GM12878 (cell line): ENCODE measurements at regions not wholly inside any gene's neighbourhood (a gene's known extent, or its start where the extent isn't known, plus 50 kb on each side); places are given as distances from the start of the nearest gene placed in this dataset.

Experiments
- ATAC-seq: fragments of 200-7000 bp; cut with Tn5 transposase; 3 replicates; pipeline ENCODE4 v1.9.1; 2020; ENCODE audit warnings: mild to moderate bottlenecking, moderate library complexity
- BruUV-seq: library from RNA; stranded (reverse); fragments of 400-500 nt; replicated peaks from 2 replicates; lab custom pipeline; 2021; lab: Mats Ljungman, UMichigan
- CTCF ChIA-PET: fragments of 300-600 bp; sonication (Branson Sonifier 250); formaldehyde crosslinking; extraction: SDS; loops from one replicate; lab custom pipeline; 2021; ENCODE audit warnings: inconsistent platforms; lab: Yijun Ruan, JAX
- POLR2A ChIA-PET: fragments of 350-600 bp; formaldehyde crosslinking; extraction: SDS; loops from one replicate; lab custom pipeline; 2021; ENCODE audit warnings: inconsistent platforms; lab: Charles Lee
- RAD21 ChIA-PET: fragments of 300-600 bp; sonication (Branson Sonifier 250); formaldehyde crosslinking; loops from one replicate; lab custom pipeline; 2023; ENCODE audit warnings: antibody characterized with exemption; ENCODE audit not compliant: unreplicated experiment; lab: Charles Lee
- SMC1A ChIA-PET: fragments of 300-600 bp; sonication (Branson Sonifier 250); formaldehyde crosslinking; loops from one replicate; lab custom pipeline; 2023; ENCODE audit not compliant: unreplicated experiment, uncharacterized antibody; lab: Charles Lee
- DNase-seq: peaks from one replicate; pipeline ENCODE4 v3.0.0-alpha.2; 2011; ENCODE audit warnings: low read depth, low spot score
- FAIRE-seq: peaks from 3 replicates; lab custom pipeline; 2011; peaks lifted over from hg19 to GRCh38; lab: Jason Lieb, UNC
- H2AFZ ChIP-seq: 2 replicates; pipeline ENCODE4 v1.6.0; 2011; ENCODE audit warnings: low read depth, low read length, control low read depth; ENCODE audit not compliant: control insufficient read depth
- H3K27ac ChIP-seq: 2 replicates; pipeline ENCODE4 v1.5.1; 2011; ENCODE audit warnings: control low read depth; ENCODE audit not compliant: control insufficient read depth, insufficient read depth
- H3K27me3 ChIP-seq, 2 experiments: replicated peaks in 1 of 2; 2 replicates each; pipeline versions ENCODE4 v1.6.0 to v1.6.1; 2011; ENCODE audit warnings: low read length in 1 of 2; ENCODE audit not compliant: control insufficient read depth in 2 of 2, insufficient read depth in 2 of 2
- H3K36me3 ChIP-seq, 2 experiments: 2 replicates each; pipeline ENCODE4 v1.5.1; 2011; ENCODE audit warnings: low read length in 1 of 2; ENCODE audit not compliant: control insufficient read depth in 2 of 2, insufficient read depth in 2 of 2
- H3K4me1 ChIP-seq: 2 replicates; pipeline ENCODE4 v1.6.1; 2011; ENCODE audit warnings: mild to moderate bottlenecking, low read length, moderate library complexity, mixed read lengths; ENCODE audit not compliant: control insufficient read depth, insufficient read depth
- H3K4me2 ChIP-seq: 2 replicates; pipeline ENCODE4 v1.6.0; 2011; ENCODE audit warnings: control low read depth; ENCODE audit not compliant: control insufficient read depth, insufficient read depth
- H3K4me3 ChIP-seq: fragments of 200-600 bp; sonication (generic); 2 replicates; pipeline ENCODE4 v1.5.1; 2016
- H3K79me2 ChIP-seq: 2 replicates; pipeline ENCODE4 v1.6.0; 2011; ENCODE audit warnings: low read length; ENCODE audit not compliant: control insufficient read depth, insufficient read depth
- H3K9ac ChIP-seq: 2 replicates; pipeline ENCODE4 v1.8.0; 2011; ENCODE audit warnings: low read length, control low read depth, mixed read lengths; ENCODE audit not compliant: control insufficient read depth, insufficient read depth
- H3K9me3 ChIP-seq: replicated peaks from 3 replicates; pipeline ENCODE4 v1.5.1; 2011; ENCODE audit warnings: mild to moderate bottlenecking, low read length; ENCODE audit not compliant: control insufficient read depth, insufficient read depth
- H4K20me1 ChIP-seq: 2 replicates; pipeline ENCODE4 v1.6.0; 2011; ENCODE audit not compliant: control insufficient read depth, insufficient read depth
- E2F8 ChIP-seq: fragments of 450-650 bp; IDR thresholded peaks from 2 replicates; pipeline ENCODE4 v1.6.1; 2018; ENCODE audit warnings: mild to moderate bottlenecking, low read depth, moderate library complexity; ENCODE audit not compliant: partially characterized antibody
- E4F1 ChIP-seq: fragments of 450-650 bp; IDR thresholded peaks from 2 replicates; pipeline ENCODE4 v1.6.1; 2018; ENCODE audit warnings: borderline replicate concordance, mild to moderate bottlenecking; ENCODE audit not compliant: partially characterized antibody
- EZH2 ChIP-seq: IDR thresholded peaks from 2 replicates; pipeline ENCODE4 v1.6.1; 2012; ENCODE audit warnings: low read depth, mild to moderate bottlenecking, control low read depth, inconsistent platforms, low read length, borderline replicate concordance; ENCODE audit not compliant: control insufficient read depth
- IRF4 ChIP-seq: IDR thresholded peaks from 2 replicates; pipeline ENCODE4 v1.6.1; 2011; ENCODE audit warnings: low read depth, low read length
- PKNOX1 ChIP-seq: fragments of 450-650 bp; IDR thresholded peaks from 2 replicates; pipeline ENCODE4 v1.6.1; 2016; ENCODE audit warnings: mild to moderate bottlenecking
- POLR2A ChIP-seq: IDR thresholded peaks from 2 replicates; pipeline ENCODE4 v1.6.1; 2011; ENCODE audit warnings: low read depth, mild to moderate bottlenecking, low read length
- POLR2AphosphoS2 ChIP-seq: IDR thresholded peaks from 2 replicates; pipeline ENCODE4 v1.6.1; 2011; ENCODE audit warnings: low read depth, mild to moderate bottlenecking, low read length, improper control_type of control experiment, moderate library complexity
- SMAD1 ChIP-seq: fragments of 450-650 bp; IDR thresholded peaks from 2 replicates; pipeline ENCODE4 v1.6.1; 2018; ENCODE audit warnings: mild to moderate bottlenecking, low read depth; ENCODE audit not compliant: partially characterized antibody
- TAF1 ChIP-seq: IDR thresholded peaks from 2 replicates; pipeline ENCODE4 v1.6.1; 2011; ENCODE audit warnings: mild to moderate bottlenecking, low read depth, low read length, borderline replicate concordance
- TCF7 ChIP-seq: IDR thresholded peaks from 2 replicates; pipeline ENCODE4 v1.6.1; 2014; ENCODE audit warnings: antibody characterized with exemption, borderline replicate concordance
- ZNF274 ChIP-seq: IDR thresholded peaks from one replicate; pipeline ENCODE4 v1.8.0; 2011; ENCODE audit not compliant: insufficient read length, insufficient read depth
- ZNF384 ChIP-seq: IDR thresholded peaks from 2 replicates; pipeline ENCODE4 v1.6.1; 2012; ENCODE audit warnings: low read depth, mild to moderate bottlenecking, low read length, improper control_type of control experiment, borderline replicate concordance
- WGBS: methylation state at CpG from one replicate; pipeline ENCODE4 v1.1.6; 2016; ENCODE audit warnings: low lambda C conversion rate; ENCODE audit not compliant: insufficient replicate concordance, insufficient coverage; ENCODE audit errors: missing lambda C conversion rate; 5-methylcytosine and 5-hydroxymethylcytosine counted together
- in situ Hi-C: fragments of 300-500 bp; cut with MboI; formaldehyde crosslinking; loops from 9 replicates; pipeline ENCODE4 v1.14.3; 2018; ENCODE audit warnings: mixed read lengths
- intact Hi-C: fragments of 100-400 bp; cut with micrococcal nuclease; formaldehyde crosslinking; loops from one replicate; pipeline ENCODE4 v1.14.2; 2022; ENCODE audit not compliant: unreplicated experiment

GRCh38 chr7:106423821-106424475 lies 139.2 kb upstream of the NAMPT start:
- no peak for ATAC-seq
- Histone ChIP-seq H3K27ac (peak overlapping the region; percentile 81), H3K9me3 (no peaks in the 10 kb centered on the region; the same call in 2 of the 3 replicates), H3K4me3 (no peak overlapping the region), H3K4me2 (peak overlapping the region; percentile 43; the same call in 1 of the 2 replicates), H4K20me1 (no peaks in the 10 kb centered on the region), H3K79me2 (no peaks in the 10 kb centered on the region), H3K9ac (no peak overlapping the region), H3K27me3 (no peaks in the 10 kb centered on the region)
- ChIA-PET CTCF (interaction anchor here (1.0 to 2.0 kb wide), 4 partner anchors 8 to 250 kb away, joined by 3 to 5 read pairs (median 3); no protein-coding TSS in a partner anchor), RAD21 (interaction anchor here (2.3 kb wide), 1 partner anchor 77 kb away, joined by 7 read pairs; no protein-coding TSS in a partner anchor), POLR2A (interaction anchor here (2.9 kb wide), 1 partner anchor 139 kb away, joined by 12 read pairs; the partner anchor contains the start of gene NAMPT), SMC1A (interaction anchor here (1.0 to 2.8 kb wide), 4 partner anchors 10 to 150 kb away, joined by 3 to 11 read pairs (median 4); no protein-coding TSS in a partner anchor)
- 98% methylated on average over 5 of the region's 5 CpGs for WGBS
- in situ Hi-C loops, result no loop called here
- no peak for FAIRE-seq
- BruUV-seq, result no TSS peak
- no peak for TF ChIP-seq TAF1
- no peak for TF ChIP-seq ZNF274
- no peak for TF ChIP-seq PKNOX1
- no peak for TF ChIP-seq POLR2A
- TF ChIP-seq IRF4, result no peak
- no peak for TF ChIP-seq TCF7
- TF ChIP-seq E4F1, result no peak
- TF ChIP-seq ZNF384, result no peak
- TF ChIP-seq POLR2AphosphoS2, result no peak
- no peak for TF ChIP-seq EZH2
- no peak for TF ChIP-seq SMAD1
- no peak for TF ChIP-seq E2F8
- TF ChIP-seq, all 136 proteins: peak for 0
- peaks cover 23% of the 10 kb centered on the region for H3K4me1 ChIP-seq
- H2AFZ ChIP-seq, result no peak overlapping the region
- intact Hi-C loops, result loop anchor here (2.0 kb wide), 2 partner anchors 77 to 139 kb away; partner anchors contain the start of gene NAMPT
- H3K36me3 ChIP-seq, result no peaks in the 10 kb centered on the region
- no peak for DNase-seq
